Vagina (tissue), 2 donors: ENCODE measurements at regions not wholly inside any gene's neighbourhood (a gene's known extent, or its start where the extent isn't known, plus 50 kb on each side); places are given as distances from the start of the nearest gene placed in this dataset.

Source experiments
- POLR2A ChIP-seq, 2 donors: fragments of 450-650 bp; IDR thresholded peaks; one replicate each; pipeline ENCODE4 v1.6.1; 2017; ENCODE audit warnings: antibody characterized with exemption in 2 of 2, mild to moderate bottlenecking in 2 of 2, moderate library complexity in 2 of 2
- TF ChIP-seq, protein P1 (sequence below), 3 experiments: fragments of 450-650 bp in 2 of 3; fragments of 200-600 bp in 1 of 3; sonication (generic) in 1 of 3; IDR thresholded peaks; one replicate each; pipeline ENCODE4 v1.5.1; 2017 to 2019; ENCODE audit warnings: antibody characterized with exemption in 3 of 3, mild to moderate bottlenecking in 2 of 3, moderate library complexity in 2 of 3

DNA sequence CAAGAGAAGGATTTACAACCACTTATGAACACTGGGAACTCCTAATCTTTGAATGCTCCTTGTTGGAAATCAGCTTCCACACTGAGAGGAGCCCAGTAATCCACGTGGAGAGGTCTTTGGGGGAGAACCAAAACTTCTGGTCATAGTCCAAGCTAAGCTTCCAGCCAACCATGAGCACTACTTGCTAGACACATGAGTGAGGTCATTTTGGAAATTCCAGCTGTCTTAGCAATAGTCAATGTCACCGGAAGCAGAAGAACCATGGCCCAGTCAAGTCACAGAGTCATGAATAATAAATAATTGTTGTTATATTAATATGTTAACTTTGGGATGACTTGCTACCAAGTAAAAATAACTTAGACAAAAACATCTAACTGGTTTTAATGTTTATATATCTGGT, 324.9 kb upstream of the SGCG start:
- TF ChIP-seq, protein P1, sequence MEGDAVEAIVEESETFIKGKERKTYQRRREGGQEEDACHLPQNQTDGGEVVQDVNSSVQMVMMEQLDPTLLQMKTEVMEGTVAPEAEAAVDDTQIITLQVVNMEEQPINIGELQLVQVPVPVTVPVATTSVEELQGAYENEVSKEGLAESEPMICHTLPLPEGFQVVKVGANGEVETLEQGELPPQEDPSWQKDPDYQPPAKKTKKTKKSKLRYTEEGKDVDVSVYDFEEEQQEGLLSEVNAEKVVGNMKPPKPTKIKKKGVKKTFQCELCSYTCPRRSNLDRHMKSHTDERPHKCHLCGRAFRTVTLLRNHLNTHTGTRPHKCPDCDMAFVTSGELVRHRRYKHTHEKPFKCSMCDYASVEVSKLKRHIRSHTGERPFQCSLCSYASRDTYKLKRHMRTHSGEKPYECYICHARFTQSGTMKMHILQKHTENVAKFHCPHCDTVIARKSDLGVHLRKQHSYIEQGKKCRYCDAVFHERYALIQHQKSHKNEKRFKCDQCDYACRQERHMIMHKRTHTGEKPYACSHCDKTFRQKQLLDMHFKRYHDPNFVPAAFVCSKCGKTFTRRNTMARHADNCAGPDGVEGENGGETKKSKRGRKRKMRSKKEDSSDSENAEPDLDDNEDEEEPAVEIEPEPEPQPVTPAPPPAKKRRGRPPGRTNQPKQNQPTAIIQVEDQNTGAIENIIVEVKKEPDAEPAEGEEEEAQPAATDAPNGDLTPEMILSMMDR (IDR thresholded peaks at IDR 0.05) = no peak
- no peak for TF ChIP-seq POLR2A (IDR thresholded peaks at IDR 0.05)
